IMR-90 (cell line): ENCODE measurements at regions not wholly inside any gene's neighbourhood (a gene's known extent, or its start where the extent isn't known, plus 50 kb on each side); places are given as distances from the start of the nearest gene placed in this dataset.

ENCODE experiments used
- ATAC-seq: fragments of 200-7000 bp; cut with Tn5 transposase; 2 replicates; pipeline ENCODE4 v1.9.1; 2020; ENCODE audit warnings: low read depth, mild to moderate bottlenecking, moderate library complexity
- BruUV-seq: library from RNA; stranded (reverse); fragments of 400-500 nt; replicated peaks from 2 replicates; lab custom pipeline; 2021; lab: Mats Ljungman, UMichigan
- CTCF ChIA-PET: fragments of 300-600 bp; formaldehyde crosslinking; extraction: SDS; loops from one replicate; lab custom pipeline; 2021; ENCODE audit warnings: antibody characterized with exemption; lab: Yijun Ruan, JAX
- POLR2A ChIA-PET: fragments of 300-600 bp; sonication (Branson Sonifier 250); formaldehyde crosslinking; loops from one replicate; lab custom pipeline; 2022; ENCODE audit warnings: antibody characterized with exemption; ENCODE audit not compliant: unreplicated experiment; lab: Charles Lee
- DNase-seq: peaks from one replicate; pipeline ENCODE4 v3.0.0; 2013
- H2AFZ ChIP-seq: replicated peaks from 2 replicates; pipeline ENCODE3; 2013; ENCODE audit warnings: low read length, mild to moderate bottlenecking; ENCODE audit not compliant: poor library complexity
- H2AK5ac ChIP-seq: 2 replicates; pipeline ENCODE4 v1.6.1; 2013; ENCODE audit warnings: low read depth, low read length, inconsistent platforms
- H2AK9ac ChIP-seq: replicated peaks from 2 replicates; pipeline ENCODE3; 2013; ENCODE audit warnings: mild to moderate bottlenecking, low read depth, low read length, moderate library complexity; ENCODE audit not compliant: poor library complexity
- H2BK120ac ChIP-seq: 2 replicates; pipeline ENCODE4 v1.6.1; 2013; ENCODE audit warnings: low read depth, low read length, inconsistent platforms
- H2BK15ac ChIP-seq: 3 replicates; pipeline ENCODE4 v1.6.1; 2013; ENCODE audit warnings: low read depth, low read length, inconsistent platforms
- H2BK20ac ChIP-seq: 2 replicates; pipeline ENCODE4 v1.6.1; 2013; ENCODE audit warnings: low read depth, mild to moderate bottlenecking, inconsistent platforms, low read length, moderate library complexity
- H2BK5ac ChIP-seq: 2 replicates; pipeline ENCODE4 v1.6.1; 2013; ENCODE audit warnings: mild to moderate bottlenecking, low read depth, low read length, inconsistent platforms; ENCODE audit not compliant: poor library complexity, severe bottlenecking
- H3K14ac ChIP-seq: replicated peaks from 2 replicates; pipeline ENCODE4 v1.6.1; 2013; ENCODE audit warnings: low read depth, low read length, inconsistent platforms
- H3K18ac ChIP-seq: 2 replicates; pipeline ENCODE4 v1.6.1; 2013; ENCODE audit warnings: low read depth, low read length, control low read depth
- H3K23ac ChIP-seq: 2 replicates; pipeline ENCODE4 v1.6.1; 2013; ENCODE audit warnings: low read depth, low read length, inconsistent platforms
- H3K27ac ChIP-seq: 2 replicates; pipeline ENCODE4 v1.5.1; 2013; ENCODE audit warnings: mild to moderate bottlenecking, control low read depth, low read length; ENCODE audit not compliant: insufficient read depth
- H3K27me3 ChIP-seq: 2 replicates; pipeline ENCODE4 v1.6.1; 2013; ENCODE audit warnings: low read length; ENCODE audit not compliant: control insufficient read depth, insufficient read depth
- H3K36me3 ChIP-seq: 2 replicates; pipeline ENCODE4 v1.6.1; 2013; ENCODE audit warnings: low read length, mixed read lengths; ENCODE audit not compliant: control insufficient read depth, insufficient read depth
- H3K4ac ChIP-seq: 2 replicates; pipeline ENCODE4 v1.6.1; 2013; ENCODE audit warnings: low read depth, low read length, inconsistent platforms
- H3K4me1 ChIP-seq: 2 replicates; pipeline ENCODE4 v1.6.1; 2013; ENCODE audit warnings: low read length, mixed read lengths; ENCODE audit not compliant: control insufficient read depth, insufficient read depth
- H3K4me2 ChIP-seq: 2 replicates; pipeline ENCODE4 v1.6.1; 2013; ENCODE audit warnings: low read depth, mild to moderate bottlenecking, control low read depth, low read length, moderate library complexity
- H3K4me3 ChIP-seq: 2 replicates; pipeline ENCODE4 v1.5.1; 2013; ENCODE audit warnings: low read depth, mild to moderate bottlenecking, control low read depth, low read length, moderate library complexity; ENCODE audit not compliant: insufficient read depth
- H3K56ac ChIP-seq: 2 replicates; pipeline ENCODE4 v1.6.1; 2013; ENCODE audit warnings: low read length, inconsistent platforms; ENCODE audit not compliant: insufficient read depth; ENCODE audit errors: extremely low read depth
- H3K79me1 ChIP-seq, 2 experiments: 2 replicates each; pipeline ENCODE4 v1.6.1; 2013; ENCODE audit warnings: low read length in 2 of 2, inconsistent platforms in 1 of 2, low read depth in 1 of 2
- H3K9ac ChIP-seq: 2 replicates; pipeline ENCODE4 v1.6.1; 2013; ENCODE audit warnings: low read depth, low read length, control low read depth
- H3K9me1 ChIP-seq: 2 replicates; pipeline ENCODE4 v1.6.1; 2013; ENCODE audit warnings: low read length, inconsistent platforms; ENCODE audit not compliant: insufficient read depth
- H3K9me3 ChIP-seq: 2 replicates; pipeline ENCODE4 v1.6.1; 2013; ENCODE audit warnings: low read length; ENCODE audit not compliant: control insufficient read depth, insufficient read depth
- H4K20me1 ChIP-seq: 2 replicates; pipeline ENCODE4 v1.6.1; 2013; ENCODE audit warnings: low read length, inconsistent platforms; ENCODE audit not compliant: insufficient read depth
- H4K5ac ChIP-seq: 2 replicates; pipeline ENCODE4 v1.6.1; 2013; ENCODE audit warnings: mild to moderate bottlenecking, low read depth, low read length, control low read depth
- H4K8ac ChIP-seq, 2 experiments: 2 replicates each; pipeline ENCODE4 v1.6.1; 2013; ENCODE audit warnings: low read depth in 2 of 2, low read length in 2 of 2, control low read depth in 1 of 2, inconsistent platforms in 1 of 2
- H4K91ac ChIP-seq: 2 replicates; pipeline ENCODE4 v1.6.1; 2013; ENCODE audit warnings: low read depth, low read length, inconsistent platforms; ENCODE audit not compliant: insufficient read depth
- CEBPB ChIP-seq: IDR thresholded peaks from 2 replicates; pipeline ENCODE4 v1.6.1; 2012; ENCODE audit warnings: low read depth, low read length, improper control_type of control experiment
- MAFK ChIP-seq: IDR thresholded peaks from 2 replicates; pipeline ENCODE4 v1.6.1; 2012; ENCODE audit warnings: low read depth, low read length, improper control_type of control experiment
- MXI1 ChIP-seq: IDR thresholded peaks from 2 replicates; pipeline ENCODE4 v1.6.1; 2012; ENCODE audit warnings: low read depth, mild to moderate bottlenecking, low read length, moderate library complexity, borderline replicate concordance
- WGBS, 2 experiments: methylation state at CpG; one replicate each; pipeline versions ENCODE4 v1.1.5 to v1.1.7; 2013; ENCODE audit warnings: missing lambda C conversion rate in 2 of 2; ENCODE audit not compliant: insufficient read length in 1 of 2; ENCODE audit errors: extremely low coverage in 2 of 2; 5-methylcytosine and 5-hydroxymethylcytosine counted together
- dilution Hi-C: fragments of 300-500 bp; cut with HindIII; formaldehyde crosslinking; loops from one replicate; pipeline ENCODE4 v1.14.3; 2018; ENCODE audit warnings: low sequenced_read_pairs; ENCODE audit not compliant: unreplicated experiment
- in situ Hi-C: fragments of 300-500 bp; cut with MboI; formaldehyde crosslinking; loops from 3 replicates; pipeline ENCODE4 v1.14.3; 2019; ENCODE audit warnings: low sequenced_read_pairs, inconsistent platforms, mixed read lengths
- intact Hi-C: fragments of 100-400 bp; cut with micrococcal nuclease; formaldehyde crosslinking; loops from 2 replicates; pipeline ENCODE4 v1.10.0; 2022
- TF ChIP-seq, protein P1 (sequence below): fragments of 150-350 bp; IDR thresholded peaks from 2 replicates; pipeline ENCODE4 v1.6.1; 2017; ENCODE audit warnings: mild to moderate bottlenecking, antibody characterized with exemption, low read length, low read depth
- TF ChIP-seq, protein P2 (sequence below): fragments of 150-350 bp; IDR thresholded peaks from 2 replicates; pipeline ENCODE4 v1.6.1; 2016; ENCODE audit warnings: low read depth, mild to moderate bottlenecking, low read length, moderate library complexity, borderline replicate concordance

DNA sequence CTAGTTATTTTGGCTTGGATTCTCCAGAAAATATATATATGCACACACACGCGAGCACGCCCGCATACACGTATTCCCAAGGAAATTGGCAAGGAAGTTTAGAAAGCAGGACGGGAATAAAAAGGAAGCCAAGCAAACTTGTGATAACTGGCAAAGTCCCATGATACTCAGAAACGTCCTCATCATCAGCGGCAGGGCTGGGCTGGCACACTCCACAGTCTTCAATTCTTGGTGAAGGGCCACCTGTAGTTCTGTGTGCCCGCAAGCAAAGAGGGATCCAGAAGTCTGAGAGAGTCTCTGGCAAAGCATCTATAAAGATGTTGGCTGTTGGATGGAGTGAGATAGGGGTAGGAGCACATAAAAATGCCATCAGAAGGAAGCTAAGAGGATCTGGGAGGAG is 289.3 kb upstream of the CTNND2 start:
- in situ Hi-C loops = no loop called here
- no peak overlapping the region for H3K4ac ChIP-seq
- dilution Hi-C loops = no loop called here
- H3K4me2 ChIP-seq = no peak overlapping the region
- H4K20me1 ChIP-seq = no peaks in the 10 kb centered on the region
- H3K36me3 ChIP-seq = no peaks in the 10 kb centered on the region
- no peaks in the 10 kb centered on the region for H3K4me1 ChIP-seq
- POLR2A ChIA-PET = no interaction called here
- intact Hi-C loops = no loop called here
- H2BK5ac ChIP-seq = no peak overlapping the region
- H4K5ac ChIP-seq = no peak overlapping the region
- ATAC-seq (no peak), DNase-seq (no peak)
- no peak overlapping the region for H2AK9ac ChIP-seq
- no peak overlapping the region for H3K23ac ChIP-seq
- no peak overlapping the region for H2BK120ac ChIP-seq
- H2AK5ac ChIP-seq = no peak overlapping the region
- no peak overlapping the region for H4K91ac ChIP-seq
- no peak overlapping the region for H2BK15ac ChIP-seq
- H3K27ac ChIP-seq = no peak overlapping the region
- CTCF ChIA-PET = no interaction called here
- no CpG with 5 or more reads among the region's 9 CpGs for WGBS, 2 experiments
- no peaks in the 10 kb centered on the region for H3K27me3 ChIP-seq
- no peak overlapping the region for H3K56ac ChIP-seq
- no peak for TF ChIP-seq MAFK
- TF ChIP-seq, protein P1, sequence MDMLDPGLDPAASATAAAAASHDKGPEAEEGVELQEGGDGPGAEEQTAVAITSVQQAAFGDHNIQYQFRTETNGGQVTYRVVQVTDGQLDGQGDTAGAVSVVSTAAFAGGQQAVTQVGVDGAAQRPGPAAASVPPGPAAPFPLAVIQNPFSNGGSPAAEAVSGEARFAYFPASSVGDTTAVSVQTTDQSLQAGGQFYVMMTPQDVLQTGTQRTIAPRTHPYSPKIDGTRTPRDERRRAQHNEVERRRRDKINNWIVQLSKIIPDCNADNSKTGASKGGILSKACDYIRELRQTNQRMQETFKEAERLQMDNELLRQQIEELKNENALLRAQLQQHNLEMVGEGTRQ = no peak
- TF ChIP-seq CEBPB = no peak
- TF ChIP-seq, protein P2, sequence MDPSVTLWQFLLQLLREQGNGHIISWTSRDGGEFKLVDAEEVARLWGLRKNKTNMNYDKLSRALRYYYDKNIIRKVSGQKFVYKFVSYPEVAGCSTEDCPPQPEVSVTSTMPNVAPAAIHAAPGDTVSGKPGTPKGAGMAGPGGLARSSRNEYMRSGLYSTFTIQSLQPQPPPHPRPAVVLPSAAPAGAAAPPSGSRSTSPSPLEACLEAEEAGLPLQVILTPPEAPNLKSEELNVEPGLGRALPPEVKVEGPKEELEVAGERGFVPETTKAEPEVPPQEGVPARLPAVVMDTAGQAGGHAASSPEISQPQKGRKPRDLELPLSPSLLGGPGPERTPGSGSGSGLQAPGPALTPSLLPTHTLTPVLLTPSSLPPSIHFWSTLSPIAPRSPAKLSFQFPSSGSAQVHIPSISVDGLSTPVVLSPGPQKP = no peak
- TF ChIP-seq MXI1 = no peak
- H2BK20ac ChIP-seq = no peak overlapping the region
- no peak overlapping the region for H3K9ac ChIP-seq
- H4K8ac ChIP-seq = no peak overlapping the region
- no peak overlapping the region for H3K18ac ChIP-seq
- no peak overlapping the region for H3K14ac ChIP-seq
- no peak overlapping the region for H2AFZ ChIP-seq
- BruUV-seq = no TSS peak
- no peak overlapping the region for H3K4me3 ChIP-seq
- H3K9me1 ChIP-seq = no peaks in the 10 kb centered on the region
- H3K9me3 ChIP-seq = 0 out of 2 replicates have a peak, but pooled peaks cover 4% of the 10 kb centered on the region
- H3K79me1 ChIP-seq = no peaks in the 10 kb centered on the region
